BLaER1 treated with 17β-estradiol and CSF1 and Interleukin-3, amounts not matched to agents 10 nM and 100 nM (cell line): ENCODE measurements at regions not wholly inside any gene's neighbourhood (a gene's known extent, or its start where the extent isn't known, plus 50 kb on each side); places are given as distances from the start of the nearest gene placed in this dataset.

Experiments
- H3K27ac ChIP-seq, 11 experiments: shearing (Covaris generic); formaldehyde crosslinking; 2 replicates each; pipeline ENCODE4 v1.8.1; 2022
- H3K27me3 ChIP-seq, 11 experiments: shearing (Covaris generic); formaldehyde crosslinking; 2 replicates each; pipeline ENCODE4 v1.8.1; 2022
- H3K36me3 ChIP-seq, 11 experiments: shearing (Covaris generic); formaldehyde crosslinking; 2 replicates each; pipeline ENCODE4 v1.8.1; 2022
- H3K4me1 ChIP-seq, 10 experiments: shearing (Covaris generic); formaldehyde crosslinking; 2 replicates each; pipeline ENCODE4 v1.8.1; 2022
- H3K4me2 ChIP-seq, 11 experiments: shearing (Covaris generic); formaldehyde crosslinking; 2 replicates each; pipeline ENCODE4 v1.8.1; 2022
- H3K4me3 ChIP-seq, 10 experiments: shearing (Covaris generic); formaldehyde crosslinking; 2 replicates each; pipeline ENCODE4 v1.8.1; 2022
- H3K9ac ChIP-seq, 11 experiments: shearing (Covaris generic); formaldehyde crosslinking; 2 replicates each; pipeline ENCODE4 v1.8.1; 2022
- H3K9me3 ChIP-seq, 11 experiments: shearing (Covaris generic); formaldehyde crosslinking; replicated peaks in 1 of 11; 2 replicates each; pipeline ENCODE4 v1.8.1; 2022
- H4K20me1 ChIP-seq, 11 experiments: shearing (Covaris generic); formaldehyde crosslinking; 2 replicates each; pipeline ENCODE4 v1.8.1; 2022
- Cebpa-rat ChIP-seq, 11 experiments: shearing (Covaris generic); IDR thresholded peaks; 2 replicates each; pipeline ENCODE4 v1.8.1; 2022

DNA sequence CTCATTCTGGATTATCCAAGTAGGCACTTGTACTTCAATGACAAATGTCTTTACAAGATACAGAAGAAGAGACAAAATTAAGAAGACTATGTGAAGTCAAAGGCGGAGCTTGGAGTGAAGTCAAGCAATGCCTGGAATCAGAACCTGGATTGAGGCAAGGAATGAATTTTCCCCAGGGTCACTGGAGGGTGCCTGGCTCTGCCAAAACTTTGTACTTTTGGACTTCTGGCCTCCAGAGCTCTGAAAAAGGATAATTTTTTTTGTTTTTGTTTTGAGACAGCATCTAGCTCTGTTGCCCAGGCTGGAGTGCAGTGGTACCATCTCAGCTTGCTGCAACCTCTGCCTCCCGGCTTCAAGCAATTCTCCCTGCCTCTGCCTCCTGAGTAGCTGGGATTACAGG is 119.3 kb upstream of the AGBL1 start:
- Histone ChIP-seq H3K27ac (no peak overlapping the region), H3K27me3 (no peaks in the 10 kb centered on the region), H3K9me3 (peaks cover 6 to 50% (median 26%) of the 10 kb centered on the region in 11 experiments; a peak in 21 of 22 replicates), H3K4me1 (peaks cover 0 to 24% (median 9%) of the 10 kb centered on the region in 10 experiments; a peak in 9 of 20 replicates), H3K4me2 (0 out of 22 replicates have a peak overlapping the region, but pooled peaks of 1 of the 11 experiments have one; percentile 2), H3K9ac (no peak overlapping the region), H3K36me3 (no peaks in the 10 kb centered on the region), H4K20me1 (no peaks in the 10 kb centered on the region), H3K4me3 (no peak overlapping the region)
- TF ChIP-seq Cebpa-rat (IDR thresholded peaks at IDR 0.05) = no peak

DNA sequence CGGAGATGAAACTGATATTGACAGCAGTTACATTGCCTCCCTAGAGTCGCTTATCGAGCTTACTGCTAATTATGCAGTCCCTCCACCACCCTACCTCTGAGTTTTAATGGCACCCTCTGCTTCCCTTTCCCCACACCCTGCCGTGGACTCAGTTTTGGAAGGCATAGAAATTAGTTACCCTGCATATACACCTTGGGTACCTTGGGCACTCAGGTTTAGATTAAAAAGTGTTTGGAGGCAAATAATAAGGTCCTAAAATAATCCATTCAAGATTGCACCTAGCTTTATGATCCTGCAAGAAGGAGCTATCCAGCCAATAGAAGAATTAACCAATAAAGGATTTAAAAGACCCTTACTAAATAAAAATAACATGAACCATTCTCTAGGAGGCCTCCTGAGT is 117.8 kb upstream of the AGBL1 start:
- peaks cover 0 to 38% (median 16%) of the 10 kb centered on the region in 11 experiments; a peak in 14 of 22 replicates for H3K9me3 ChIP-seq
- TF ChIP-seq Cebpa-rat (IDR thresholded peaks at IDR 0.05) = no peak
- H3K36me3 ChIP-seq = no peaks in the 10 kb centered on the region
- H3K9ac ChIP-seq = no peak overlapping the region
- no peak overlapping the region for H3K4me3 ChIP-seq
- H3K27ac ChIP-seq = no peak overlapping the region
- H3K4me1 ChIP-seq = peaks cover 0 to 34% (median 14%) of the 10 kb centered on the region in 10 experiments; a peak in 13 of 20 replicates
- H4K20me1 ChIP-seq = no peaks in the 10 kb centered on the region
- no peaks in the 10 kb centered on the region for H3K27me3 ChIP-seq
- H3K4me2 ChIP-seq = no peak overlapping the region

DNA sequence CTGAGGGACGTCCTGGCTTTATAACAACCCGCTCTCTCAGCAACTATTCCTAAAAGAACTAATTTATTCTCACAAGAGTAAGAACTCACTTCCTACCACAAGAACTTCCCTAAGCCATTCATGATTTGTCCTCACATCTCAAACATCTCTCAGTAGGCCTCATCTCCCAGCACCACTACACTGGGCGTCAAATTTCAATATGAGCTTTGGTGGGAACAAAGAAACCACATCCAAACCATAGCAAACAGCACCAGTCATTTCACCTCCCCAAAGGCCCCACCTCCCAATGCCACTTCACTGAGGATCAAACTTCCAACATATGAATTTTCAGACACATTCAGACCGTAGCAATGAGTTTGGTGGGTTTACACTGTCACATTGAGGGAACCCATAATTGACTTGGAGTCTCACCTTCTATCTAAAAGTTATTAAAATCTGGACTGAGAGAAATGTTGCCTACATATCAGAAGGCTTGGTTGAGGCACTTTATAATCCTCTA is 116.4 kb upstream of the AGBL1 start:
- Histone ChIP-seq H3K36me3 (no peaks in the 10 kb centered on the region), H3K27ac (no peak overlapping the region), H3K9ac (no peak overlapping the region), H4K20me1 (no peaks in the 10 kb centered on the region), H3K4me2 (peak overlapping the region in 2 of 11 experiments; percentile 1 to 29; a peak in 1 of 22 replicates), H3K4me1 (peaks cover 0 to 39% (median 11%) of the 10 kb centered on the region in 10 experiments; a peak in 12 of 20 replicates), H3K27me3 (no peaks in the 10 kb centered on the region), H3K9me3 (peaks cover 0 to 23% (median 5%) of the 10 kb centered on the region in 11 experiments; a peak in 11 of 22 replicates), H3K4me3 (no peak overlapping the region)
- TF ChIP-seq Cebpa-rat (IDR thresholded peaks at IDR 0.05) = no peak

DNA sequence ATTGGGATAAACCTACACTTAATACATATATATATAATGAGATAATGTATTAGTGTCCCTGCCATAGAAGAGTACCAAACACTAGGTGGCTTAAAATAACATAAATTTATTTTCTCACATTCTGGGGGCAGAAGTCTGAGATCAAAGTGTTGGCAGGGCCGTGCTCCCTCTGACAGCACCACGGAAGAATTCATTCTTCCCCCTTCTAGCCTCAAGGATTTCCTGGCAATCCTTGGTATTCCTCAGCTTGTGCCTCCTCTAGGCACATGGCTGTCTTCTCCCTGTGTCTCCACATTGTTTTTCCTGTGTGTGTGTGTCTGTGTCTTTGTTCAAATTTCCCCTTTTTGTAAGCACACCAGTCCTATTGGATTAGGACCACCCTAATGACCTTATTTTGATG is 115.2 kb upstream of the AGBL1 start:
- H3K27me3 ChIP-seq = no peaks in the 10 kb centered on the region
- TF ChIP-seq Cebpa-rat (IDR thresholded peaks at IDR 0.05) = no peak
- peaks cover 0 to 39% (median 11%) of the 10 kb centered on the region in 10 experiments; a peak in 12 of 20 replicates for H3K4me1 ChIP-seq
- no peak overlapping the region for H3K4me3 ChIP-seq
- H3K4me2 ChIP-seq = no peak overlapping the region
- H4K20me1 ChIP-seq = no peaks in the 10 kb centered on the region
- no peak overlapping the region for H3K9ac ChIP-seq
- H3K36me3 ChIP-seq = no peaks in the 10 kb centered on the region
- no peak overlapping the region for H3K27ac ChIP-seq
- H3K9me3 ChIP-seq = peaks cover 0 to 12% (median 0%) of the 10 kb centered on the region in 11 experiments; a peak in 5 of 22 replicates

DNA sequence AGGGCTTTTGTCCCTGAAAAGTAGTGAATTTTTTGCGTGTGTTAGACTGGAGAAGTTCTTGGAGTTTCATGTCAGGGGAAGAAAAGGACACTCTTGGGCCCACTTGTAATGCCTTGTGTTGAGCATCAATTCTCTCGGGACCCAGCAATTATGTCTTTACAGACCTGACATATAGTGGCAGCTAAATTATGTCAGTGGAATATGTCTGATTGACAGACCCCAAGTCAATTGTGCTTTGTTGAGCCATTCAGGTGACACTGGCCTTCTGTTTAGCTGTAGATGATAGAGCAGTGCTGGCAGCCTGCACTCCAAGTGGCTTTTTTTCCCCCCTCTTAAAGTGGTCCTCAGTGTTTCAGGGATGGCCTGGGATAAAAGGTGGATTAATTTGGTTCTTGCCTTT is 112.1 kb upstream of the AGBL1 start:
- TF ChIP-seq Cebpa-rat (IDR thresholded peaks at IDR 0.05) = no peak
- Histone ChIP-seq H4K20me1 (no peaks in the 10 kb centered on the region), H3K4me3 (no peak overlapping the region), H3K27me3 (no peaks in the 10 kb centered on the region), H3K4me2 (no peak overlapping the region), H3K9me3 (peaks cover 0 to 9% (median 0%) of the 10 kb centered on the region in 11 experiments; a peak in 2 of 22 replicates), H3K9ac (no peak overlapping the region), H3K36me3 (no peaks in the 10 kb centered on the region), H3K4me1 (peaks cover 0 to 34% (median 14%) of the 10 kb centered on the region in 10 experiments; a peak in 19 of 20 replicates), H3K27ac (no peak overlapping the region)

DNA sequence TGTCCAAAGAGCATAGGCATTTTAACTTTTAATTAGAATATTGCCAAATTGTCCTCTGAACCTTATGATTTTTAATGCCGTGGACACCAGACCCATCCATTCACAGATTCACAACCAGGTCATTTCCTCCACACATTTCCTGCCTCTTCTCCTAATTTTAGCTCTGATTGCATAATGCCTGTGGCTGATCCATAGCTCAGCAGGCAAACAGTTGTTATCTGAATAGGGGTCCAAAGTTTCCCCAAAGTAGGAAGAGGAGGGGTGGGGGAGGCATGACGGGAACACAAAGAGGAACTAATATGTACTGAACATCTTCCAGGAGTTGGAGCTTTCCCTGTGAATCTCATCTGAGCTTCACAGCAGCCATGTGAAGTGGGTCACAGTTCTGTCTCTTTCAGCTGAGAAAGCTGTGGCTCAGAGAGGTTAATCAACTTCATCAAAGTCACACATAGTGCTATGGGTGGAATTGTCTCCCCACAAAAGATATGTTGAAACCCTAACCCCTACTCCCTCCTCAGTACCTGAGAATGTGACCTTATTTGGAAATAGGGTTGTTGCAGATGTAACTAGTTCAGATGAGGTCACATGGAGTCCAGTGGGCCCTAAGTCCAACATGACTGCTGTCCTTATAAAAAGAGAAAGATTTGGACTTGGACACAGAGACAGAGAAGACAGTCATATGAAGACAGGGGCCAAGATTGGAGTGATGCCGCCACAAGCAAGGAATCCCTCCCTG is 106.7 kb upstream of the AGBL1 start:
- no peaks in the 10 kb centered on the region for H3K27me3 ChIP-seq
- TF ChIP-seq Cebpa-rat (IDR thresholded peaks at IDR 0.05) = peak in 1 of 11 experiments; percentile 25; a peak in 2 of 22 replicates
- H3K4me3 ChIP-seq = no peak overlapping the region
- peak overlapping the region; percentile 51 to 82 (median 67) for H3K4me2 ChIP-seq
- H4K20me1 ChIP-seq = no peaks in the 10 kb centered on the region
- H3K27ac ChIP-seq = peak overlapping the region in 4 of 11 experiments; percentile 33 to 53 (median 48); a peak in 6 of 22 replicates
- peaks cover 7 to 21% (median 9%) of the 10 kb centered on the region in 11 experiments; a peak in 20 of 22 replicates for H3K9me3 ChIP-seq
- peaks cover 12 to 33% (median 23%) of the 10 kb centered on the region in 10 experiments for H3K4me1 ChIP-seq
- H3K36me3 ChIP-seq = no peaks in the 10 kb centered on the region
- H3K9ac ChIP-seq = peak overlapping the region in 1 of 11 experiments; percentile 1; a peak in 1 of 22 replicates

DNA sequence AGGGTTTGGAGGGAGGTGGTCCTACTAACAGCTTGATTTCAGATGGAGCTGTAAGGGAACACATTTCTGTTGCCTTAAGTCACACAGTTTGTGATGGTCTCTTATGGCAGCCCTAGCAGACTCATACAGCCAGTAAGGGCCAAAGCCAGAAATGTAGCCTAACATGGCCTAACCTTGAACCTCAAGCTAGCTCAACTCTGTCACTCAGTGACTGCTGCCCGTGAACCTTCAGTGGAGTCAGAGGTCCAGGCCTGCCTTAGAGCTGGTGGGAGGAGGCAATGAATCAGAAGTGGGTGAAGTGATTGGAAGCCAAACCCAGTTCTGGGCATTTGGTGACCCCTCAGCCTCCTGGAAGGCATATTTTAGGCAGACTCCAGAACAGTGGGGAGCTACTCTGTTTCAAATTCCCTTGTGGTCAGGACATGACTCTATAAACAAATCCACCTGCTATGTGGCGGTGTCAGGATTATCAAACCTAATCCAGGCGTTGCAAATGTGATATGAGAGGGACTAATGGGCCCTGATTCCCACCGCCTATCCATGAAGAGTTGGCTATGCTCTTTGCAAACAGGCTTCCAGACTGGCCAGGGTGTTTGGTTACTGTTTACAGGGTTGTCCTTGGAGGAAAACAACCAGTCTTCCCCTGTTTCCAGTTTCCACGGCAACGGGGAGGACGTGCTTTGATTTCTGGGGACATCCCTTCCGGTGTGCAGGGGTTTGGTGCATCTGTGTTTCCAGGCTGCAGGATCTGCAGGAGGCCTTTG is 105.9 kb upstream of the AGBL1 start:
- Histone ChIP-seq H3K4me2 (peak overlapping the region; percentile 51 to 82 (median 67)), H3K36me3 (no peaks in the 10 kb centered on the region), H3K4me3 (no peak overlapping the region), H3K27me3 (no peaks in the 10 kb centered on the region), H4K20me1 (no peaks in the 10 kb centered on the region), H3K9ac (peak overlapping the region in 1 of 11 experiments; percentile 1; a peak in 1 of 22 replicates), H3K27ac (peak overlapping the region in 3 of 11 experiments; percentile 46 to 53 (median 49); a peak in 5 of 22 replicates), H3K4me1 (peaks cover 10 to 33% (median 21%) of the 10 kb centered on the region in 10 experiments), H3K9me3 (peaks cover 7 to 21% (median 9%) of the 10 kb centered on the region in 11 experiments; a peak in 20 of 22 replicates)
- no peak for TF ChIP-seq Cebpa-rat (IDR thresholded peaks at IDR 0.05)

DNA sequence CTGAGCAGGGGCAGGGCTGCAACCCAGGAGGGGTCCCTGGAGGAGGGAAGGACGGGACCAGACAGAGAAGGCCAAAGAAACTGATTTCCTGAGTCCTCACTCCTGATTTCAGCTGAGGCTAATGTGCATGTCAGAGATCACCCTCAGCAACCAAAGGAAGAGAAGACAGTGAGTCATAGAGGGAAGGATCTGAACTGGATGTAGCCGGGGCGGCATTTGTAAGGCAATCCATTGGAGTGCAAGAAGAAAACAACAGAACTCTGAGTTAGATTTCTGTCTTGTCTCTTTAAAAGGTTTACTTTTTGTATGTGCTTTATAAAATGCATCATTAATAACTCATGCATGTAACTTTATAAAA is 105.3 kb upstream of the AGBL1 start:
- Histone ChIP-seq H3K27ac (no peak overlapping the region; a peak in 1 of 22 replicates), H4K20me1 (no peaks in the 10 kb centered on the region), H3K4me3 (no peak overlapping the region), H3K9me3 (peaks cover 7 to 21% (median 10%) of the 10 kb centered on the region in 11 experiments; a peak in 20 of 22 replicates), H3K4me1 (peaks cover 10 to 33% (median 21%) of the 10 kb centered on the region in 10 experiments), H3K36me3 (no peaks in the 10 kb centered on the region), H3K4me2 (peak overlapping the region in 6 of 11 experiments; percentile 57 to 82 (median 72); a peak in 10 of 22 replicates), H3K27me3 (no peaks in the 10 kb centered on the region), H3K9ac (no peak overlapping the region)
- no peak for TF ChIP-seq Cebpa-rat (IDR thresholded peaks at IDR 0.05)
